Limb (tissue), 2 donors: ENCODE measurements at regions not wholly inside any gene's neighbourhood (a gene's known extent, or its start where the extent isn't known, plus 50 kb on each side); places are given as distances from the start of the nearest gene placed in this dataset.
"Not testable (repeated sequence)": the region's sequence is repeated elsewhere in the genome, so short reads cannot be mapped to it uniquely, and the experiment has no call there.

Experiments used
- DNase-seq, 2 donors: peaks; one replicate each; pipeline ENCODE4 v3.0.0-alpha.2; 2016; ENCODE audit errors: extremely low spot score in 2 of 2

DNA sequence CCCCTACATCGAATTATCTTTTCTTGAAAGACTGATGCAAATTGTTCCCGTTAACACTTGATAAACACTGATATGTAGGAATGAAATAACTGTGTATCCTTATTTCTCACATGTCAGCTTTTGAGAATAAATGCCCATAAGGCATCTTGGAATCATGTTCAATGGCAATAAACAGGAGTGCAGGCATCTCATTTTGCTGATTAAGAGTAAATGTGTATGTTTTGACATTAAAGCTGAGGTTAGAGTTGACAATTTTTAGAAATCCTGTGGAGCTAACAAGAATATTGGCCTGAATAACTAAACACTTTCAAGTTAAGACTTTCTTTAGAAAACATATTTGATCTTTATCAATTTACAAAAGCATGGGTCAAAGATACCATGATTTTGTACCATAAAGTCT, 646.2 kb upstream of the MIR17HG start:
- no peak for DNase-seq

DNA sequence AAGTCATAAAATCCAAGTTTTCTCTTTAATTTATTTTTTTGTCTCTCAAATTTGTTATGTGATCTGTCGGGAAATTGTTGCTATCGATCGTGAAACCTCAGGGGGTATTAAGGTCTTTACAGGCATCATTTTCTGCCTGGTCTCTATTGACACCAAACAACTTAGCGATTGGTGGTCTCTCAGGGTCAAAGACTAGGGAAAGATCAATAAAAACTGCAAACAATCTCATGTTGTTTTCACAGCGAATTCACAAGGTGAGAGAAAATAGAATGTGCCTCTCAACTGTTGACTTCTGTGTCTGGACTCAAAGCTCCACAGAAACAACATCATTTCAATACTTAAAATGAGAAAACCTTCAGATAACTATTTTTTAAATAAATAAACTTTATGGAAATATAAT, 645.4 kb upstream of the MIR17HG start:
- DNase-seq, result no peak

DNA sequence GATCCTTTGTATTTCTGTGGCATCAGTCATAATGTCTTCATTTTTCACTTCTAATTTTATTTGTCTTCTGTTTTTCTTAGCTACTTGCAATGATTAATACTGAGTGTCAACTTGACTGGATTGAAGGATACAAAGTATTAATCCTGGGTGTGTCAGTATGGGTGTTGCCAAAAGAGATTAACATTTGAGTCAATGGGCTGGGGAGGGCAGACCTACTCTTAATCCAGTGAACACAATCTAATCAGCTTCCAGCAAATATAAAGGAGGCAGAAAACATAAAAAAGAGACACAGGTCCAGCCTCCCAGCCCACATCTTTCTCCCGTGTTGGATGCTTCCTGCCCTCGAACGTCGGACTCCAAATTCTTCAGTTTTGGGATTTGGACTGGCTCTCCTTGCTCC, 640.9 kb upstream of the MIR17HG start:
- no peak for DNase-seq

GRCh38 chr13:90708128-90708527, 639.4 kb upstream of the MIR17HG start:
- no peak for DNase-seq

DNA sequence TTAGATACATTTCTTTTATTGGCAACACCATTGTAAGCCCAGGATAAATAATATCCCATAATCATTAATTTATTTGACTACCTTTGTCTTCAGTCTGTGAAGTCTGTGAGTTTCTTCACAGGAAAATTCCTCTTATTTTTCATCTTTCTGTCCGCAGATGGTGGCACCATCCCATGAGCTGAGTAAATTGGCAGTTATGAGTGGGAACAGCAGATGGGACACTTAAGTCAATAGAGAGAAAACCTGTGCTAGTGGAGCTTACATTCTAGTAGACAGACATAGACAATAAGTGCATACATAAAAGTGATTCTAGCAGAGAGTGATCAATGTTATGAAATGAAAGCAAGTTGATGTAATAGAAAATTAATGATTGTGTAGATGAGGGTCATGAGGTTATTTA, 638.2 kb upstream of the MIR17HG start:
- no peak for DNase-seq

GRCh38 chr13:90710164-90710759, 637.2 kb upstream of the MIR17HG start:
- no peak for DNase-seq

DNA sequence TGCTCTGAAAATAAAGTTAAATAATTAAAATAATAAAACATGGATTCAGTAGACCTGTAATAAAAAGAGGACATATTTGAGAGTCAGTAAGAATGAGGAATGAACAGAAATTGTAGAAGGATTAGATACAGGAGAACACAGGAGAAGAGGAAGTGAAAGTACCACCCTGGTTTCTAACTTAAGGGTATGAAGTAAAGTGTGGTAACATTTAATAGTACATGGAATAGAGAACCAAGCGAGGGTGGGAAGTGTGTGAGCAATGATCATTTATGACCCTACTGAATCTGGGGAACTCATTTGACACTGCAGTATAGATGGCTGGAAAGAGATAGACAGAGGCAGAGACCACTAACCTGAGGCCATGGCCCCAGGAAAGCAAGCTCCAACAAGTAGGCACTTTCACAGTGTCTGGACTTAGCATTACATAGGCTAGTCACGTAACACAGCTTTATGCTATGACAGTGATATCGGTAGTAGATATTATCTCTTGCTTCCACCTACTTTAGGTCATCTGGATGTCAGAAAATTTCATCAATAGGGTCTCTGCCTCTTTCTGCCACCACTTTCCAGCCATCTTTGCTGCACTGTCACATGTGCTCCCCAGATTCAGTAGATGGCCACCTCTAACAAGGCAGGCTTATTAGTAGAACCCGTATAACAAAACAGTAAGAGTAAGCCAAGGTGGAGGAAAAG, 633.9 kb upstream of the MIR17HG start:
- DNase-seq, result no peak

- DNase-seq, result no peak
Measured at GRCh38 chr13:90715485-90715884, 632.0 kb upstream of the MIR17HG start.

- DNase-seq, result no peak
Measured at GRCh38 chr13:90717451-90717936, 630.0 kb upstream of the MIR17HG start.

DNA sequence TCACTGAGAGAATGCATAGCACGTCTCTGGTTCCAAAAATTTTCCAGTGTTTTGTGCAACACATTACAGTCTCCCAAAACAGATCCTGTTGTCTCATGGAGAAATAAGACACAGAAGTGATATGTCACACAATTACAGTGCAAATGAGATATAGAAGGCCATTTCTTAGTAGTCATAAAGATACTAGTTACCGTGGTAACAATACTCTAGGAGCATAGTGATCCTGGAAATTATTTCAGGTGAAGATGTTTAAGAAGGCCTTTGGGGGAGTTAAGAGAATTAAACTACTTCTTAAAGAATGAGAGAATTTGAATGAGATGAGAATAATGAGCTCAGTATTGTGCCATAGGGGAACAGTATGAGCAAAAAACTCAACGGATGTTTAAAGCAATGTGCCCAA, 628.0 kb upstream of the MIR17HG start:
- DNase-seq, result no peak

- DNase-seq, result no peak
Measured at GRCh38 chr13:90721937-90722336, 625.5 kb upstream of the MIR17HG start.

DNA sequence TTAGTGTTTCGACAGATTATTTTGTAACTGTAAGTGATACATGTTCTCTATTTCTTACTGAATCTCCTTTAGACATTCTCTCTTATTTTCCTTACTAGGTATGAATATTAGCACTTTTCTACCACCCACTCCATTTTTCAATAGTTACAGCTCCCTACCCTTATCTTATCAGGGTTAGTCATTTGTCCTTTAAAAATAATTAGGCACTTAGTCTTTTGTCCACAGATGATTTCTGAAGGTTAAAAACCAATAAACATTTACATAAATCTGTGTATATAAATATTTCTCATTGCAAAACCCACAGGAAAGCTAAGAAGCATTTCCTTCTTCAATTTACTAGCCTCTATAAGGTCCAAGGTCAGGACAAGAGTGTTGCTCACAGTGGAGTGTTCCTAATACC, 624.1 kb upstream of the MIR17HG start:
- no peak for DNase-seq

- DNase-seq, result no peak
Measured at GRCh38 chr13:90726375-90726774, 621.1 kb upstream of the MIR17HG start.

- no peak for DNase-seq
Measured at GRCh38 chr13:90732049-90732448, 615.4 kb upstream of the MIR17HG start.

DNA sequence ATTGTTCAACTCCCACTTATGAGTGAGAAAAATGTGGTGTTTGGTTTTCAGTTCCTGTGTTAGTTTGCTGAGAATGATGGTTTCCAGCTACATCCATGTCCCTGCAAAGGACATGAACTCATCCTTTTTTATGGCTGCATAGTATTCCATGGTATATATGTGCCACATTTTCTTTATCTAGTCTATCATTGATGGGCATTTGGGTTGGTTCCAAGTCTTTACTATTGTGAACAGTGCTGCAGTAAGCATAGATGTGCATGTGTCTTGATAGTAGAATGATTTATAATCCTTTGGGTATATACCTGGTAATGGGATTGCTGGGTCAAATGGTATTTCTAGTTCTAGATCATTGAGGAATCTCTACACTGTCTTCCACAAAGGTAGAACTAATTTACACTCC, 613.0 kb upstream of the MIR17HG start:
- DNase-seq, result not testable (repeated sequence)

DNA sequence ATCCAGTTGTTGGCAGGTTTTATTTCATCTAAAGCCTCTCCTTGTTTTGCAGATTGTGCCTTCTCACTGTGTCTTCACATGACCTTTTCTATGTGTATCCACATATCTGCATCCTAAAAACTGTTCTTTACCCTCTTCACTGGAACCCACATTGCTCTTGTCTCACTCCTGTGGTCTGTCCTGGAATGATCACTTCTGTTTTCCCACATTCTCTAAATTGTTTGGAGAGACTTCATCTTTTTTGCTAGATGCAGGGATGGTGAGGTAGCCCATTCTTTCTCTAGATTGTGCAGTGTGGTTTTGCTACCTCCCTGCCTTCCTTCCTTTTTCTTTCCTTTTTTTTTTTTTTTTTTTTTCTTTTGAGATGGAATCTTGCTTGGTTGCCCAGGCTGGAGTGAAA, 608.6 kb upstream of the MIR17HG start:
- DNase-seq, result no peak

DNA sequence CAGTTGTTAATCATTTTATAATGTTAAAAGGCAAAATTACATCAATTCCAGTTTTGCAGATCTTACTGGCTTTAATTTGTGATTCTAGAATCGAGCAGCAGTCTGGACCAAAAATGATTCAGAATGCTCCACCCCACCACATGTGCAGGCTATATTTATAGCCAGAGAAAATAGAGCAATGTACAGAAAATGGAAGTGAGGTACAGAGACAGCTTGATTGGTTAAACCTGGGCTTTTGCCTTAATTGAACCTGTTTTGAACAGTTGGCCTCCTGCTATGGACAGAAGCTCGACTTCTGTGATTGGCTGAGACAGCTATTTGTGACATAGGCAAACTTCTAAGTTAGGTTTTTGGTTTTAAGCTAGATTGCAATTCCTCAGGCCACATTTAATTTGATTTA, 607.4 kb upstream of the MIR17HG start:
- no peak for DNase-seq

DNA sequence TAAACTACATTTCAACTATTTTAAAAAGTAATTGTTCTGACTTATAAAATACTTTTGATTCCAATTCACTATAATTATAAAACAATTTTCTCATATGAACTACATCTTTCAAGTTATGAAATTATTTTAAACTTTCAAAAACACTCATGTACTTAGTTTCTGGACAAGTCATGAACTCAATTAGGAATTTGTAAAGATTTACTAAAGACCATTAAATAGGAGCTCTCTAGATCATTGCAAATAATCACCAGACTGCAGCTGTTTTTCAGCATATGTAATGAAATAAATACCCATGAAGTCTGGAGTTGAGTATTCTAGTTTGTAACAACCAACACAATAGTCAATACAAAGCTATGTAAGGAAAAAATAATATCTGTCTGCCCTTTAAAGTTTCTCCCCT, 605.1 kb upstream of the MIR17HG start:
- DNase-seq, result no peak

DNA sequence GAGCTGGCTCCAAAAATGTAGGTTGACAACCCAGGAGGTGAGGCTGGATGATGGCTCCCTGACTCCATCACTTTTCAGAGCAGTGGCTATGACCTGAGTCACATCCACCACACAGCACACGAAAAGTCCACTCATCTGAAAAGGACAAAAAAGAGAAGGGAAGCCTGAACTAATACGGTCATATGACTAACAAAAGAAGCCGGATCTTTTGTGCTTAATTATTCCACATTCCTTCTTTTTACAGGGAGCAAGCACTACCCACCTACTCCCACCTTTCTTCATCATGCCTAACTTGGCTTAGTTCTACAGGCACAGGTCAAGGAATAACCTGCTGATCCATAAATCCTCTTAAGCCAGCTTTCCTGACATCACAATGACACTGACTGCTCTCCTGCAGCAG, 601.3 kb upstream of the MIR17HG start:
- DNase-seq, result no peak

- DNase-seq, result no peak
Measured at GRCh38 chr13:90750021-90750420, 597.5 kb upstream of the MIR17HG start.

DNA sequence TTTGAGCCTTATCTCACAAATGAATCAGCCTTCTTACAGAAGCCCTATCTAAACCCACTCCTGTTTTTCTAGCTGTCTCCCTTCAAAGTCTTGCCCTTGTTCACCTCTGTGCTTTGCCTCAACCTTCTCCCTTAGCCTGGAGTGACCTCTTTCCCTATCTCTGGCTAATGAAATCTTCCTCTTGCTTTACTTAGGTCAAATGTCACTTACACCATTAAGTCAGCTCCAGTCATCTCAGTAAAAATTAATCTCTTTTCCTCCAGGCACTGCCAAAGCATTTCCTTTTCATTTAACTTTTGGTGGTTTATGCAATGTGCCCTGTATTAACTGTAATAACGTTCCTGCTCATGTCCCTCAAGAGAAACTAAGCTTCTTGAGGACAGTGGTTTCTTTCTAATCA, 596.5 kb upstream of the MIR17HG start:
- DNase-seq, result no peak

DNA sequence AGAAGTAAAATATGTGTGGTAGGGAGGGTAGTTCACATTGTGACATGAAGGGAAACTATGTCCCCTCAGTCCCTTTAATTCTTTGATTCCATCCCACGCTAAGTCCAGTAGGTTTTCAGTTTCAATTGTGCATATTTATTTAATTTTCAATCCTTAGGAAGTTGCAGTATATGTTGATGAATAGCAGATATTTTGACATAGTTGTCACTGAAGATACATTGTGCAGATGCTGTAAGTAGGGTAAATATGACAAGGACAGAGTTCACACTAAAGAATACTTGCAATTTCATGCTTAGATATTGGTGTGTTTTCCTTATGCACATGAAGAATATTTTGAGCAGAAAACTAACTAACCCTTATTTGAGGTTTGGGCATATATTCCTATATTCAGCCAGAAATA, 595.4 kb upstream of the MIR17HG start:
- no peak for DNase-seq

DNA sequence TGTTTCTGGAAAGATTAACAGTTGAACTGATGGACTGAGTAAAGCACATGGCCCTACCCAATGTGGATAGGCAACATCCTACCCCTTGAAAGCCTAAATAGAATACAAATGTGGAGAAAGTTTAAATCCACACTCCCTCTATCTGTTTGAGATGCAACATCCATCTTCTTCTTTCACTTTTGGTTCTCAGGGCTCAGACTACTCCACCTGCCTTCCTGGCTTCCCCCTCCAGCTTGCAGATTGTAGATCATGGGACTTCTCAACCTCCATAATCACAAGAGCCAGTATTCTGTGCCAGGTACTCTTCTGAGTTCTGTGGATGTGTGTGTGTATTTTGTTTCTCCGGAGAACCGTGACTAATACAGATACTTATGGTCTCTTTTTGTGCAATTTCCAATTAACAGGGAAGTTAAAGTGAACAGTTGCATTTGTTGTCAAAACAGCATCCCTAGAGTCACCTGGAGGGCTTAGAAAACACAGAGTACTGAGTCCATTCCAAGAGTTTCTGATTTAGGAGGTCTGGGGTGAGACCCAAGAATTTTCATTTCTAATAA, 590.3 kb upstream of the MIR17HG start:
- DNase-seq, result no peak
